Esophagus (tissue), 2 donors: ENCODE measurements at regions not wholly inside any gene's neighbourhood (a gene's known extent, or its start where the extent isn't known, plus 50 kb on each side); places are given as distances from the start of the nearest gene placed in this dataset.
"Not testable (repeated sequence)": the region's sequence is repeated elsewhere in the genome, so short reads cannot be mapped to it uniquely, and the experiment has no call there.

ENCODE experiments used
- H3K27ac ChIP-seq, 2 donors: one replicate each; pipeline ENCODE4 v1.5.1; 2013; ENCODE audit warnings: low read depth in 2 of 2, mild to moderate bottlenecking in 2 of 2, inconsistent platforms in 1 of 2, low read length in 1 of 2, moderate library complexity in 1 of 2
- H3K27me3 ChIP-seq, 2 donors: one replicate each; pipeline ENCODE4 v1.6.1; 2013; ENCODE audit warnings: low read length in 2 of 2, control low read depth in 1 of 2, mild to moderate bottlenecking in 1 of 2; ENCODE audit not compliant: insufficient read depth in 2 of 2, control insufficient read depth in 1 of 2
- H3K36me3 ChIP-seq, 2 donors: one replicate each; pipeline ENCODE4 v1.6.1; 2013; ENCODE audit warnings: low read length in 1 of 2; ENCODE audit not compliant: control insufficient read depth in 2 of 2, insufficient read depth in 2 of 2
- H3K4me1 ChIP-seq, 2 donors: one replicate each; pipeline ENCODE4 v1.6.1; 2013; ENCODE audit warnings: low read length in 1 of 2; ENCODE audit not compliant: control insufficient read depth in 2 of 2, insufficient read depth in 2 of 2
- H3K4me3 ChIP-seq, 2 donors: one replicate each; pipeline ENCODE4 v1.5.1; 2013; ENCODE audit warnings: low read length in 2 of 2, mild to moderate bottlenecking in 2 of 2, low read depth in 1 of 2, moderate library complexity in 1 of 2
- H3K9me3 ChIP-seq, 2 donors: one replicate each; pipeline ENCODE4 v1.6.1; 2013; ENCODE audit warnings: mild to moderate bottlenecking in 2 of 2, low read depth in 1 of 2, low read length in 1 of 2, moderate library complexity in 1 of 2; ENCODE audit not compliant: control insufficient read depth in 2 of 2, insufficient read depth in 1 of 2
- WGBS, 2 donors: extraction: QIAGEN DNeasy Blood & Tissue Kit; methylation state at CpG; one replicate each; pipeline ENCODE4 v1.1.7; 2013; 5-methylcytosine and 5-hydroxymethylcytosine counted together
- donor health status: healthy with polysubstance abuse.
- donor health status: Bipolar disorder and iron deficiency.

- H3K4me3 ChIP-seq, H3K9me3 ChIP-seq, H3K36me3 ChIP-seq, H3K4me1 ChIP-seq, H3K27me3 ChIP-seq, H3K27ac ChIP-seq: not testable (repeated sequence)
- WGBS, 2 donors, result 95% methylated on average over 12 of the region's 12 CpGs
These were observed 75.6 kb downstream of the MRPL39 start for GRCh38 chr21:25531538-25532250.

- WGBS, 2 donors, result 46 to 56% methylated on average over 2 of the region's 2 CpGs
- Histone ChIP-seq H3K27ac (no peak overlapping the region), H3K36me3 (no peaks in the 10 kb centered on the region), H3K4me1 (no peaks in the 10 kb centered on the region), H3K4me3 (no peak overlapping the region), H3K27me3 (no peaks in the 10 kb centered on the region), H3K9me3 (no peaks in the 10 kb centered on the region)
These were observed 78.8 kb downstream of the MRPL39 start for GRCh38 chr21:25528515-25528914.

- no peak overlapping the region for H3K4me3 ChIP-seq
- no peaks in the 10 kb centered on the region for H3K9me3 ChIP-seq
- no peaks in the 10 kb centered on the region for H3K36me3 ChIP-seq
- no peaks in the 10 kb centered on the region for H3K4me1 ChIP-seq
- H3K27ac ChIP-seq, result no peak overlapping the region
- WGBS, 2 donors, result 77 to 78% methylated on average over 3 of the region's 3 CpGs
- no peaks in the 10 kb centered on the region for H3K27me3 ChIP-seq
These were observed 88.8 kb downstream of the MRPL39 start for GRCh38 chr21:25518491-25518911.

GRCh38 chr21:25515484-25516405, 91.5 kb downstream of the MRPL39 start:
- H3K4me1 ChIP-seq, result no peaks in the 10 kb centered on the region
- WGBS, 2 donors, result 83 to 86% methylated on average over 3 of the region's 3 CpGs
- H3K4me3 ChIP-seq, result no peak overlapping the region
- H3K27me3 ChIP-seq, result no peaks in the 10 kb centered on the region
- H3K9me3 ChIP-seq, result no peaks in the 10 kb centered on the region
- H3K36me3 ChIP-seq, result no peaks in the 10 kb centered on the region
- no peak overlapping the region for H3K27ac ChIP-seq

GRCh38 chr21:25513810-25514209, 93.5 kb downstream of the MRPL39 start:
- H3K9me3 ChIP-seq, result no peaks in the 10 kb centered on the region
- no peaks in the 10 kb centered on the region for H3K36me3 ChIP-seq
- H3K27ac ChIP-seq, result no peak overlapping the region
- H3K4me3 ChIP-seq, result no peak overlapping the region
- no peaks in the 10 kb centered on the region for H3K4me1 ChIP-seq
- WGBS, 2 donors, result 72 to 82% methylated on average over 5 of the region's 5 CpGs
- no peaks in the 10 kb centered on the region for H3K27me3 ChIP-seq

- no peaks in the 10 kb centered on the region for H3K27me3 ChIP-seq
- no peak overlapping the region for H3K4me3 ChIP-seq
- no peaks in the 10 kb centered on the region for H3K36me3 ChIP-seq
- H3K4me1 ChIP-seq, result no peaks in the 10 kb centered on the region
- H3K27ac ChIP-seq, result no peak overlapping the region
- H3K9me3 ChIP-seq, result no peaks in the 10 kb centered on the region
- 73 to 75% methylated on average over 7 of the region's 7 CpGs for WGBS, 2 donors
These were observed 94.9 kb downstream of the MRPL39 start for GRCh38 chr21:25512095-25513081.

GRCh38 chr21:25509862-25510261, 97.4 kb downstream of the MRPL39 start:
- Histone ChIP-seq H3K4me1 (no peaks in the 10 kb centered on the region), H3K27me3 (no peaks in the 10 kb centered on the region), H3K9me3 (no peaks in the 10 kb centered on the region), H3K4me3 (no peak overlapping the region), H3K27ac (no peak overlapping the region), H3K36me3 (no peaks in the 10 kb centered on the region)
- 41 to 46% methylated on average over 2 of the region's 2 CpGs for WGBS, 2 donors

GRCh38 chr21:25508364-25508763, 98.9 kb downstream of the MRPL39 start:
- H3K4me1 ChIP-seq, result no peaks in the 10 kb centered on the region
- H3K27me3 ChIP-seq, result no peaks in the 10 kb centered on the region
- no peak overlapping the region for H3K4me3 ChIP-seq
- no peaks in the 10 kb centered on the region for H3K9me3 ChIP-seq
- 60 to 65% methylated on average over 3 of the region's 3 CpGs for WGBS, 2 donors
- H3K27ac ChIP-seq, result no peak overlapping the region
- H3K36me3 ChIP-seq, result no peaks in the 10 kb centered on the region

- Histone ChIP-seq H3K27ac (no peak overlapping the region), H3K9me3 (no peaks in the 10 kb centered on the region), H3K27me3 (no peaks in the 10 kb centered on the region), H3K36me3 (no peaks in the 10 kb centered on the region), H3K4me1 (no peaks in the 10 kb centered on the region), H3K4me3 (no peak overlapping the region)
These were observed 99.8 kb downstream of the MRPL39 start for GRCh38 chr21:25507522-25507921.
